H1 (cell line): ENCODE measurements at regions not wholly inside any gene's neighbourhood (a gene's known extent, or its start where the extent isn't known, plus 50 kb on each side); places are given as distances from the start of the nearest gene placed in this dataset.

Experiments used
- CTCF ChIA-PET: fragments of 300-600 bp; sonication (Branson Sonifier 250); formaldehyde crosslinking; loops from one replicate; lab custom pipeline; 2021; ENCODE audit not compliant: partially characterized antibody; lab: Charles Lee
- POLR2A ChIA-PET: fragments of 300-600 bp; sonication (Branson Sonifier 250); formaldehyde crosslinking; loops from one replicate; lab custom pipeline; 2021; ENCODE audit warnings: inconsistent platforms; ENCODE audit not compliant: partially characterized antibody; lab: Charles Lee
- DNase-seq, 2 experiments: peaks; one replicate each; pipeline versions ENCODE4 v3.0.0 to v3.0.0-alpha.2; 2010 to 2022; ENCODE audit warnings: low spot score in 2 of 2, low read depth in 1 of 2, mixed read lengths in 1 of 2
- FAIRE-seq: peaks from 2 replicates; lab custom pipeline; 2011; peaks lifted over from hg19 to GRCh38; lab: Jason Lieb, UNC
- H2AFZ ChIP-seq: 2 replicates; pipeline ENCODE4 v1.8.1; 2012; ENCODE audit warnings: low read length, inconsistent platforms
- H2AK5ac ChIP-seq: 2 replicates; pipeline ENCODE4 v1.6.1; 2013; ENCODE audit warnings: low read depth, low read length
- H2BK120ac ChIP-seq: replicated peaks from 2 replicates; pipeline ENCODE3; 2013; ENCODE audit warnings: low read depth, low read length, inconsistent platforms
- H2BK12ac ChIP-seq: 2 replicates; pipeline ENCODE4 v1.6.1; 2013; ENCODE audit warnings: low read depth, low read length
- H2BK15ac ChIP-seq: 2 replicates; pipeline ENCODE4 v1.6.1; 2013; ENCODE audit warnings: low read length
- H2BK20ac ChIP-seq: 2 replicates; pipeline ENCODE4 v1.6.1; 2013; ENCODE audit warnings: low read length
- H2BK5ac ChIP-seq: 2 replicates; pipeline ENCODE4 v1.6.1; 2013; ENCODE audit warnings: low read depth, low read length
- H3K14ac ChIP-seq: 2 replicates; pipeline ENCODE4 v1.6.1; 2013; ENCODE audit warnings: inconsistent platforms; ENCODE audit not compliant: insufficient read length
- H3K18ac ChIP-seq: 2 replicates; pipeline ENCODE4 v1.6.1; 2013; ENCODE audit warnings: low read length; ENCODE audit errors: extremely low read depth
- H3K23ac ChIP-seq: 2 replicates; pipeline ENCODE4 v1.6.1; 2013; ENCODE audit warnings: inconsistent platforms; ENCODE audit not compliant: insufficient read length
- H3K23me2 ChIP-seq: 2 replicates; pipeline ENCODE4 v1.6.1; 2013; ENCODE audit warnings: low read depth, low read length
- H3K27ac ChIP-seq: 2 replicates; pipeline ENCODE4 v1.6.1; 2011; ENCODE audit warnings: low read depth, low read length, inconsistent platforms
- H3K27me3 ChIP-seq, 4 experiments: replicated peaks in 1 of 4; 1 replicate in 1 of 4; 2 replicates in 3 of 4; pipeline versions ENCODE4 v1.6.1 to v1.8.1; 2011 to 2013; ENCODE audit warnings: low read length in 3 of 4, mild to moderate bottlenecking in 3 of 4, inconsistent platforms in 2 of 4, mixed read lengths in 2 of 4, moderate library complexity in 1 of 4; ENCODE audit not compliant: control insufficient read depth in 3 of 4, insufficient read depth in 3 of 4; ENCODE audit errors: extremely low read depth in 1 of 4
- H3K36me3 ChIP-seq, 4 experiments: 2 replicates each; pipeline versions ENCODE4 v1.6.1 to v1.8.1; 2011 to 2013; ENCODE audit warnings: mild to moderate bottlenecking in 4 of 4, low read length in 3 of 4, moderate library complexity in 2 of 4, control low read depth in 1 of 4, inconsistent platforms in 1 of 4; ENCODE audit not compliant: insufficient read depth in 4 of 4, control insufficient read depth in 2 of 4
- H3K4ac ChIP-seq: replicated peaks from 2 replicates; pipeline ENCODE3; 2013; ENCODE audit warnings: low read length, low read depth, mixed read lengths, inconsistent platforms; ENCODE audit not compliant: insufficient read length
- H3K4me1 ChIP-seq, 4 experiments: replicated peaks in 1 of 4; 1 replicate in 1 of 4; 2 replicates in 3 of 4; pipeline versions ENCODE4 v1.6.1 to v1.8.1; 2011 to 2013; ENCODE audit warnings: low read length in 3 of 4, inconsistent platforms in 2 of 4, mixed read lengths in 1 of 4; ENCODE audit not compliant: insufficient read depth in 4 of 4, control insufficient read depth in 3 of 4
- H3K4me2 ChIP-seq, 2 experiments: 2 replicates each; pipeline versions ENCODE4 v1.6.1 to v1.8.1; 2011 to 2013; ENCODE audit warnings: low read depth in 2 of 2, low read length in 2 of 2, control low read depth in 1 of 2, inconsistent platforms in 1 of 2, mild to moderate bottlenecking in 1 of 2; ENCODE audit not compliant: insufficient read depth in 1 of 2
- H3K4me3 ChIP-seq, 4 experiments: fragments of 200-600, 300-600 bp in 1 of 4; sonication (generic), shearing (Covaris generic), sonication (Bioruptor Twin) in 1 of 4; 2 replicates each; pipeline versions ENCODE4 v1.5.1 to v1.8.1; 2011 to 2016; ENCODE audit warnings: low read length in 4 of 4, low read depth in 3 of 4, control low read depth in 2 of 4, inconsistent platforms in 2 of 4, mild to moderate bottlenecking in 2 of 4, mixed read lengths in 1 of 4, moderate library complexity in 1 of 4; ENCODE audit not compliant: insufficient read depth in 2 of 4; ENCODE audit errors: extremely low read depth in 1 of 4
- H3K56ac ChIP-seq: replicated peaks from 2 replicates; pipeline ENCODE3; 2013; ENCODE audit warnings: low read depth, mild to moderate bottlenecking, mixed read lengths, low read length, inconsistent platforms; ENCODE audit not compliant: insufficient read length
- H3K79me1 ChIP-seq: 2 replicates; pipeline ENCODE4 v1.6.1; 2013; ENCODE audit warnings: low read depth, low read length, control low read depth
- H3K79me2 ChIP-seq, 2 experiments: 2 replicates each; pipeline versions ENCODE4 v1.6.1 to v1.8.1; 2012 to 2013; ENCODE audit warnings: low read length in 2 of 2, mild to moderate bottlenecking in 2 of 2, inconsistent platforms in 1 of 2; ENCODE audit not compliant: insufficient read depth in 2 of 2, control insufficient read depth in 1 of 2
- H3K9ac ChIP-seq, 4 experiments: replicated peaks in 1 of 4; 1 replicate in 1 of 4; 2 replicates in 3 of 4; pipeline versions ENCODE4 v1.6.1 to v1.8.1; 2011 to 2013; ENCODE audit warnings: low read depth in 3 of 4, low read length in 3 of 4, control low read depth in 2 of 4, mild to moderate bottlenecking in 2 of 4, moderate library complexity in 2 of 4, inconsistent platforms in 1 of 4; ENCODE audit errors: extremely low read depth in 1 of 4
- H3K9me3 ChIP-seq, 2 experiments: 2 replicates each; pipeline versions ENCODE4 v1.6.1 to v1.8.1; 2012 to 2013; ENCODE audit warnings: mild to moderate bottlenecking in 2 of 2, moderate library complexity in 2 of 2, control low read depth in 1 of 2, inconsistent platforms in 1 of 2, low read depth in 1 of 2, low read length in 1 of 2, mixed read lengths in 1 of 2; ENCODE audit not compliant: insufficient read depth in 2 of 2
- H4K20me1 ChIP-seq, 2 experiments: replicated peaks in 1 of 2; 2 replicates each; pipeline versions ENCODE3 to v1.8.1; 2011 to 2013; ENCODE audit warnings: inconsistent platforms in 2 of 2, low read length in 2 of 2, mild to moderate bottlenecking in 1 of 2; ENCODE audit not compliant: insufficient read depth in 2 of 2, control insufficient read depth in 1 of 2
- H4K5ac ChIP-seq: 2 replicates; pipeline ENCODE4 v1.6.1; 2013; ENCODE audit warnings: low read length, low read depth, mixed read lengths, inconsistent platforms; ENCODE audit not compliant: insufficient read length
- H4K8ac ChIP-seq: 2 replicates; pipeline ENCODE4 v1.8.0; 2013; ENCODE audit warnings: mild to moderate bottlenecking, moderate library complexity, low read length, inconsistent platforms; ENCODE audit not compliant: insufficient read depth; ENCODE audit errors: extremely low read depth
- H4K91ac ChIP-seq: replicated peaks from 2 replicates; pipeline ENCODE3; 2013; ENCODE audit warnings: low read length, mixed read lengths, inconsistent platforms; ENCODE audit not compliant: insufficient read length
- ASH2L ChIP-seq: fragments of 200-600, 300-600 bp; sonication (generic); IDR thresholded peaks from one replicate; pipeline ENCODE4 v1.7.1; 2017; ENCODE audit warnings: low read length
- EP300 ChIP-seq, 2 experiments: IDR thresholded peaks; 1 replicate in 1 of 2; 2 replicates in 1 of 2; pipeline ENCODE4 v1.6.1; 2011 to 2012; ENCODE audit warnings: low read depth in 2 of 2, low read length in 2 of 2, mild to moderate bottlenecking in 2 of 2, borderline replicate concordance in 1 of 2, inconsistent platforms in 1 of 2, moderate library complexity in 1 of 2
- KDM4A ChIP-seq: IDR thresholded peaks from one replicate; pipeline ENCODE4 v1.7.1; 2012; ENCODE audit warnings: low read depth, mild to moderate bottlenecking, moderate library complexity, low read length, inconsistent platforms; ENCODE audit not compliant: severe bottlenecking
- SIX5 ChIP-seq: IDR thresholded peaks from 2 replicates; pipeline ENCODE4 v1.6.1; 2011; ENCODE audit warnings: mild to moderate bottlenecking, low read depth, low read length
- YY1 ChIP-seq: IDR thresholded peaks from 2 replicates; pipeline ENCODE4 v1.6.1; 2011; ENCODE audit warnings: low read depth, mild to moderate bottlenecking, low read length
- WGBS, 2 experiments: shearing (Covaris generic) in 1 of 2; methylation state at CpG; one replicate each; pipeline versions ENCODE4 v1.1.6 to v1.1.7; 2013 to 2015; ENCODE audit warnings: low lambda C conversion rate in 2 of 2, mixed read lengths in 2 of 2, inconsistent platforms in 1 of 2, low coverage in 1 of 2, missing lambda C conversion rate in 1 of 2; ENCODE audit not compliant: insufficient replicate concordance in 2 of 2, insufficient coverage in 1 of 2, insufficient read length in 1 of 2; ENCODE audit errors: extremely low coverage in 1 of 2, missing lambda C conversion rate in 1 of 2; 5-methylcytosine and 5-hydroxymethylcytosine counted together

GRCh38 chr21:16533692-16534407 is 804.1 kb downstream of the USP25 start:
- Histone ChIP-seq H3K23me2 (no peaks in the 10 kb centered on the region), H3K4me1 (peaks cover 0 to 2% (median 0%) of the 10 kb centered on the region in 4 experiments; a peak in 1 of 7 replicates), H3K79me2 (no peaks in the 10 kb centered on the region), H3K14ac (no peak overlapping the region), H3K9me3 (no peaks in the 10 kb centered on the region), H2AFZ (0 out of 2 replicates have a peak overlapping the region, but pooled peaks have one; percentile 57), H2BK20ac (no peak overlapping the region), H2BK5ac (no peak overlapping the region), H3K4ac (no peak overlapping the region), H4K91ac (no peak overlapping the region), H3K4me3 (no peak overlapping the region), H2BK15ac (no peak overlapping the region), H4K5ac (no peak overlapping the region), H3K4me2 (no peak overlapping the region), H4K8ac (no peak overlapping the region), H3K27ac (no peak overlapping the region), H3K79me1 (no peaks in the 10 kb centered on the region), H3K9ac (no peak overlapping the region), H2BK12ac (no peak overlapping the region), H2BK120ac (no peak overlapping the region), H3K23ac (no peak overlapping the region), H2AK5ac (no peak overlapping the region), H3K27me3 (no peaks in the 10 kb centered on the region), H3K56ac (no peak overlapping the region), H3K36me3 (no peaks in the 10 kb centered on the region), H4K20me1 (no peaks in the 10 kb centered on the region), H3K18ac (no peak overlapping the region)
- ChIA-PET POLR2A (no interaction called here), CTCF (interaction anchor here (0.9 kb wide), 1 partner anchor 75 kb away, joined by 3 read pairs; no protein-coding TSS in a partner anchor)
- DNase-seq = no peak
- FAIRE-seq = no peak
- WGBS, 2 experiments = 90% methylated on average over 9 of the region's 9 CpGs; no CpG with 5 or more reads in 1 of the 2 experiments
- TF ChIP-seq SIX5 (no peak), EP300 (IDR thresholded peaks at IDR 0.05; ENCODE audit: borderline replicate concordance in 1 of 2, low read depth in 2 of 2, low read length in 2 of 2) (no peak), YY1 (no peak), KDM4A (no peak), ASH2L (no peak)
